H1 (cell line): ENCODE measurements at regions not wholly inside any gene's neighbourhood (a gene's known extent, or its start where the extent isn't known, plus 50 kb on each side); places are given as distances from the start of the nearest gene placed in this dataset.

Experiments
- CTCF ChIA-PET: fragments of 300-600 bp; sonication (Branson Sonifier 250); formaldehyde crosslinking; loops from one replicate; lab custom pipeline; 2021; ENCODE audit not compliant: partially characterized antibody; lab: Charles Lee
- POLR2A ChIA-PET: fragments of 300-600 bp; sonication (Branson Sonifier 250); formaldehyde crosslinking; loops from one replicate; lab custom pipeline; 2021; ENCODE audit warnings: inconsistent platforms; ENCODE audit not compliant: partially characterized antibody; lab: Charles Lee
- DNase-seq, 2 experiments: peaks; one replicate each; pipeline versions ENCODE4 v3.0.0 to v3.0.0-alpha.2; 2010 to 2022; ENCODE audit warnings: low spot score in 2 of 2, low read depth in 1 of 2, mixed read lengths in 1 of 2
- FAIRE-seq: peaks from 2 replicates; lab custom pipeline; 2011; peaks lifted over from hg19 to GRCh38; lab: Jason Lieb, UNC
- H2AFZ ChIP-seq: 2 replicates; pipeline ENCODE4 v1.8.1; 2012; ENCODE audit warnings: low read length, inconsistent platforms
- H2AK5ac ChIP-seq: 2 replicates; pipeline ENCODE4 v1.6.1; 2013; ENCODE audit warnings: low read depth, low read length
- H2BK120ac ChIP-seq: replicated peaks from 2 replicates; pipeline ENCODE3; 2013; ENCODE audit warnings: low read depth, low read length, inconsistent platforms
- H2BK12ac ChIP-seq: 2 replicates; pipeline ENCODE4 v1.6.1; 2013; ENCODE audit warnings: low read depth, low read length
- H2BK15ac ChIP-seq: 2 replicates; pipeline ENCODE4 v1.6.1; 2013; ENCODE audit warnings: low read length
- H2BK20ac ChIP-seq: 2 replicates; pipeline ENCODE4 v1.6.1; 2013; ENCODE audit warnings: low read length
- H2BK5ac ChIP-seq: 2 replicates; pipeline ENCODE4 v1.6.1; 2013; ENCODE audit warnings: low read depth, low read length
- H3K14ac ChIP-seq: 2 replicates; pipeline ENCODE4 v1.6.1; 2013; ENCODE audit warnings: inconsistent platforms; ENCODE audit not compliant: insufficient read length
- H3K18ac ChIP-seq: 2 replicates; pipeline ENCODE4 v1.6.1; 2013; ENCODE audit warnings: low read length; ENCODE audit errors: extremely low read depth
- H3K23ac ChIP-seq: 2 replicates; pipeline ENCODE4 v1.6.1; 2013; ENCODE audit warnings: inconsistent platforms; ENCODE audit not compliant: insufficient read length
- H3K23me2 ChIP-seq: 2 replicates; pipeline ENCODE4 v1.6.1; 2013; ENCODE audit warnings: low read depth, low read length
- H3K27ac ChIP-seq: 2 replicates; pipeline ENCODE4 v1.6.1; 2011; ENCODE audit warnings: low read depth, low read length, inconsistent platforms
- H3K27me3 ChIP-seq, 4 experiments: replicated peaks in 1 of 4; 1 replicate in 1 of 4; 2 replicates in 3 of 4; pipeline versions ENCODE4 v1.6.1 to v1.8.1; 2011 to 2013; ENCODE audit warnings: low read length in 3 of 4, mild to moderate bottlenecking in 3 of 4, inconsistent platforms in 2 of 4, mixed read lengths in 2 of 4, moderate library complexity in 1 of 4; ENCODE audit not compliant: control insufficient read depth in 3 of 4, insufficient read depth in 3 of 4; ENCODE audit errors: extremely low read depth in 1 of 4
- H3K36me3 ChIP-seq, 4 experiments: 2 replicates each; pipeline versions ENCODE4 v1.6.1 to v1.8.1; 2011 to 2013; ENCODE audit warnings: mild to moderate bottlenecking in 4 of 4, low read length in 3 of 4, moderate library complexity in 2 of 4, control low read depth in 1 of 4, inconsistent platforms in 1 of 4; ENCODE audit not compliant: insufficient read depth in 4 of 4, control insufficient read depth in 2 of 4
- H3K4ac ChIP-seq: replicated peaks from 2 replicates; pipeline ENCODE3; 2013; ENCODE audit warnings: low read length, low read depth, mixed read lengths, inconsistent platforms; ENCODE audit not compliant: insufficient read length
- H3K4me1 ChIP-seq, 4 experiments: replicated peaks in 1 of 4; 1 replicate in 1 of 4; 2 replicates in 3 of 4; pipeline versions ENCODE4 v1.6.1 to v1.8.1; 2011 to 2013; ENCODE audit warnings: low read length in 3 of 4, inconsistent platforms in 2 of 4, mixed read lengths in 1 of 4; ENCODE audit not compliant: insufficient read depth in 4 of 4, control insufficient read depth in 3 of 4
- H3K4me2 ChIP-seq, 2 experiments: 2 replicates each; pipeline versions ENCODE4 v1.6.1 to v1.8.1; 2011 to 2013; ENCODE audit warnings: low read depth in 2 of 2, low read length in 2 of 2, control low read depth in 1 of 2, inconsistent platforms in 1 of 2, mild to moderate bottlenecking in 1 of 2; ENCODE audit not compliant: insufficient read depth in 1 of 2
- H3K4me3 ChIP-seq, 4 experiments: fragments of 200-600, 300-600 bp in 1 of 4; sonication (generic), shearing (Covaris generic), sonication (Bioruptor Twin) in 1 of 4; 2 replicates each; pipeline versions ENCODE4 v1.5.1 to v1.8.1; 2011 to 2016; ENCODE audit warnings: low read length in 4 of 4, low read depth in 3 of 4, control low read depth in 2 of 4, inconsistent platforms in 2 of 4, mild to moderate bottlenecking in 2 of 4, mixed read lengths in 1 of 4, moderate library complexity in 1 of 4; ENCODE audit not compliant: insufficient read depth in 2 of 4; ENCODE audit errors: extremely low read depth in 1 of 4
- H3K56ac ChIP-seq: replicated peaks from 2 replicates; pipeline ENCODE3; 2013; ENCODE audit warnings: low read depth, mild to moderate bottlenecking, mixed read lengths, low read length, inconsistent platforms; ENCODE audit not compliant: insufficient read length
- H3K79me1 ChIP-seq: 2 replicates; pipeline ENCODE4 v1.6.1; 2013; ENCODE audit warnings: low read depth, low read length, control low read depth
- H3K79me2 ChIP-seq, 2 experiments: 2 replicates each; pipeline versions ENCODE4 v1.6.1 to v1.8.1; 2012 to 2013; ENCODE audit warnings: low read length in 2 of 2, mild to moderate bottlenecking in 2 of 2, inconsistent platforms in 1 of 2; ENCODE audit not compliant: insufficient read depth in 2 of 2, control insufficient read depth in 1 of 2
- H3K9ac ChIP-seq, 4 experiments: replicated peaks in 1 of 4; 1 replicate in 1 of 4; 2 replicates in 3 of 4; pipeline versions ENCODE4 v1.6.1 to v1.8.1; 2011 to 2013; ENCODE audit warnings: low read depth in 3 of 4, low read length in 3 of 4, control low read depth in 2 of 4, mild to moderate bottlenecking in 2 of 4, moderate library complexity in 2 of 4, inconsistent platforms in 1 of 4; ENCODE audit errors: extremely low read depth in 1 of 4
- H3K9me3 ChIP-seq, 2 experiments: 2 replicates each; pipeline versions ENCODE4 v1.6.1 to v1.8.1; 2012 to 2013; ENCODE audit warnings: mild to moderate bottlenecking in 2 of 2, moderate library complexity in 2 of 2, control low read depth in 1 of 2, inconsistent platforms in 1 of 2, low read depth in 1 of 2, low read length in 1 of 2, mixed read lengths in 1 of 2; ENCODE audit not compliant: insufficient read depth in 2 of 2
- H4K20me1 ChIP-seq, 2 experiments: replicated peaks in 1 of 2; 2 replicates each; pipeline versions ENCODE3 to v1.8.1; 2011 to 2013; ENCODE audit warnings: inconsistent platforms in 2 of 2, low read length in 2 of 2, mild to moderate bottlenecking in 1 of 2; ENCODE audit not compliant: insufficient read depth in 2 of 2, control insufficient read depth in 1 of 2
- H4K5ac ChIP-seq: 2 replicates; pipeline ENCODE4 v1.6.1; 2013; ENCODE audit warnings: low read length, low read depth, mixed read lengths, inconsistent platforms; ENCODE audit not compliant: insufficient read length
- H4K8ac ChIP-seq: 2 replicates; pipeline ENCODE4 v1.8.0; 2013; ENCODE audit warnings: mild to moderate bottlenecking, moderate library complexity, low read length, inconsistent platforms; ENCODE audit not compliant: insufficient read depth; ENCODE audit errors: extremely low read depth
- H4K91ac ChIP-seq: replicated peaks from 2 replicates; pipeline ENCODE3; 2013; ENCODE audit warnings: low read length, mixed read lengths, inconsistent platforms; ENCODE audit not compliant: insufficient read length
- CHD2 ChIP-seq: IDR thresholded peaks from 2 replicates; pipeline ENCODE4 v1.6.1; 2012; ENCODE audit warnings: low read length, improper control_type of control experiment
- EGR1 ChIP-seq: IDR thresholded peaks from 2 replicates; pipeline ENCODE4 v1.6.1; 2011; ENCODE audit warnings: low read depth, low read length, borderline replicate concordance
- TCF12 ChIP-seq: IDR thresholded peaks from 2 replicates; pipeline ENCODE4 v1.6.1; 2011; ENCODE audit warnings: low read depth, mild to moderate bottlenecking, low read length
- WGBS, 2 experiments: shearing (Covaris generic) in 1 of 2; methylation state at CpG; one replicate each; pipeline versions ENCODE4 v1.1.6 to v1.1.7; 2013 to 2015; ENCODE audit warnings: low lambda C conversion rate in 2 of 2, mixed read lengths in 2 of 2, inconsistent platforms in 1 of 2, low coverage in 1 of 2, missing lambda C conversion rate in 1 of 2; ENCODE audit not compliant: insufficient replicate concordance in 2 of 2, insufficient coverage in 1 of 2, insufficient read length in 1 of 2; ENCODE audit errors: extremely low coverage in 1 of 2, missing lambda C conversion rate in 1 of 2; 5-methylcytosine and 5-hydroxymethylcytosine counted together
- TF ChIP-seq, protein P1 (sequence below): IDR thresholded peaks from 2 replicates; pipeline ENCODE4 v1.6.1; 2012; ENCODE audit warnings: inconsistent platforms

GRCh38 chr14:97129639-97130038, 332.5 kb downstream of the VRK1 start:
- Histone ChIP-seq H3K9ac (no peak overlapping the region), H3K4me2 (no peak overlapping the region), H3K18ac (no peak overlapping the region), H4K20me1 (no peaks in the 10 kb centered on the region), H3K27me3 (no peaks in the 10 kb centered on the region), H3K4me1 (no peaks in the 10 kb centered on the region), H4K91ac (no peak overlapping the region), H3K36me3 (no peaks in the 10 kb centered on the region), H3K27ac (no peak overlapping the region), H3K9me3 (no peaks in the 10 kb centered on the region), H3K56ac (no peak overlapping the region), H2AK5ac (no peak overlapping the region), H2AFZ (no peak overlapping the region), H3K4ac (no peak overlapping the region), H4K8ac (no peak overlapping the region), H3K14ac (no peak overlapping the region), H3K23ac (no peak overlapping the region), H4K5ac (no peak overlapping the region), H3K4me3 (no peak overlapping the region), H2BK5ac (no peak overlapping the region), H2BK15ac (no peak overlapping the region), H2BK120ac (no peak overlapping the region), H3K23me2 (no peaks in the 10 kb centered on the region; the same call in 1 of the 2 replicates), H2BK20ac (no peak overlapping the region), H2BK12ac (no peak overlapping the region), H3K79me1 (no peaks in the 10 kb centered on the region), H3K79me2 (no peaks in the 10 kb centered on the region)
- TF ChIP-seq, protein P1, sequence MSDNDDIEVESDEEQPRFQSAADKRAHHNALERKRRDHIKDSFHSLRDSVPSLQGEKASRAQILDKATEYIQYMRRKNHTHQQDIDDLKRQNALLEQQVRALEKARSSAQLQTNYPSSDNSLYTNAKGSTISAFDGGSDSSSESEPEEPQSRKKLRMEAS, result no peak
- TF ChIP-seq CHD2, result no peak
- TF ChIP-seq EGR1, result no peak
- no peak for TF ChIP-seq TCF12
- DNase-seq (no peak), FAIRE-seq (no peak)
- POLR2A ChIA-PET, result no interaction called here
- WGBS, 2 experiments, result 81 to 100% methylated on average over 1 to 2 of the region's 2 CpGs
- CTCF ChIA-PET, result no interaction called here
